SH-SY5Y (cell line): ENCODE measurements at regions not wholly inside any gene's neighbourhood (a gene's known extent, or its start where the extent isn't known, plus 50 kb on each side); places are given as distances from the start of the nearest gene placed in this dataset.

Source experiments
- GATA2 ChIP-seq: IDR thresholded peaks from 2 replicates; pipeline ENCODE4 v1.6.1; 2011; ENCODE audit warnings: mild to moderate bottlenecking, low read depth, low read length
- GATA3 ChIP-seq: IDR thresholded peaks from 2 replicates; pipeline ENCODE4 v1.6.1; 2011; ENCODE audit warnings: low read depth, mild to moderate bottlenecking, low read length, moderate library complexity

DNA sequence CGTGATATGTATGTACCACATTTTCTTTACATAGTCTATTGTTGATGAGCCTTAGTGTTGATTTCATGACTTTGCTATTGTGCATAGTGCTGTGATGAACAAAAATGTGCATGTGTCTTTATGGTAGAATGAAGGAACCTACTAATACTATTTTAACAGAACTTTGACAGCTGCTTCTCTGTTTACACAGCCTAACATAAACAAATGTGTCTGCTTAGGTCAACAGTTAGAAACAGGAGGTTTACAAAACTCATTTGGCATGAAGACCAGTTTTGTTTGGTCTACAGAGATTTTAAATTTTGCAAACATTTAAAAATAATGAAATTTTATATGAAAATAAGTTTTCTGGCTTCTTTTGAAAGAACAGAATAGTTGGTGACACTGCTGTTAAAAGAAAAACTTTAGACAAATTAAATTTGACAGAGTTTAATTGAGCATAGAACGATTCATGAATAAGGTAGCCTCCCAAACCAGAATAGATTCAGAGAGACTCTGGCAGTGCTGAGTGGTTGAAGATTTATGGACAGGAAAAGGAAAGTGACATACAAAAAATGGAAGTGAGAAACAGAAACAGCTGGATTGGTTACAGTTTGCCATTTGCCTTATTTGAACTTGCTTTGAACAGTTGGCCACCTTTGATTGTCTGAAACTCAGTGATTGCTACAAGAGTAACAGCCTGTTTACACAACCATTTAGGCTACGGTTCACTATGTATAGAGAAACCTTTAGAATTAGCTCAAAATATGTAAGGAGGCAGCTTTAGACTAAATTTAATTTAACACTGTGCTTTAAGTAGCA lies 715.8 kb upstream of the HS3ST5 start:
- TF ChIP-seq GATA2, result no peak
- TF ChIP-seq GATA3, result no peak
